IPS-20b (cell line): ENCODE measurements at regions not wholly inside any gene's neighbourhood (a gene's known extent, or its start where the extent isn't known, plus 50 kb on each side); places are given as distances from the start of the nearest gene placed in this dataset.
A peak's percentile ranks its signal among the peaks of the same experiment; 100 is the strongest.

ENCODE experiments used
- H3K27ac ChIP-seq: one replicate; pipeline ENCODE4 v1.5.1; 2013; ENCODE audit warnings: low read length
- H3K27me3 ChIP-seq: 2 replicates; pipeline ENCODE4 v1.6.1; 2013; ENCODE audit warnings: mild to moderate bottlenecking, low read length, inconsistent platforms; ENCODE audit not compliant: insufficient read depth
- H3K36me3 ChIP-seq: 2 replicates; pipeline ENCODE4 v1.6.1; 2013; ENCODE audit warnings: low read depth, mild to moderate bottlenecking, inconsistent platforms, low read length, moderate library complexity; ENCODE audit not compliant: insufficient read depth
- H3K4me1 ChIP-seq: 2 replicates; pipeline ENCODE4 v1.6.1; 2013; ENCODE audit warnings: mild to moderate bottlenecking, control low read depth, inconsistent platforms, low read length, moderate library complexity; ENCODE audit not compliant: insufficient read depth
- H3K4me3 ChIP-seq: 2 replicates; pipeline ENCODE4 v1.5.1; 2013; ENCODE audit warnings: mild to moderate bottlenecking, low read length, inconsistent platforms
- H3K9ac ChIP-seq: 2 replicates; pipeline ENCODE4 v1.6.1; 2013; ENCODE audit warnings: low read depth, mild to moderate bottlenecking, inconsistent platforms, low read length, moderate library complexity
- H3K9me3 ChIP-seq: 2 replicates; pipeline ENCODE4 v1.6.1; 2013; ENCODE audit warnings: mild to moderate bottlenecking, low read depth, low read length, inconsistent platforms; ENCODE audit not compliant: insufficient read depth

GRCh38 chr6:14614631-14615030 is 497.1 kb downstream of the CD83 start:
- H3K36me3 ChIP-seq, result no peaks in the 10 kb centered on the region
- peaks cover 9% of the 10 kb centered on the region for H3K9me3 ChIP-seq
- no peak overlapping the region for H3K27ac ChIP-seq
- no peak overlapping the region for H3K4me3 ChIP-seq
- peaks cover 3% of the 10 kb centered on the region; the same call in 1 of the 2 replicates for H3K4me1 ChIP-seq
- no peaks in the 10 kb centered on the region for H3K27me3 ChIP-seq
- no peak overlapping the region for H3K9ac ChIP-seq

GRCh38 chr6:14616656-14617055 is 499.1 kb downstream of the CD83 start:
- Histone ChIP-seq H3K36me3 (no peaks in the 10 kb centered on the region), H3K9ac (no peak overlapping the region), H3K27me3 (no peaks in the 10 kb centered on the region), H3K9me3 (peaks cover 9% of the 10 kb centered on the region), H3K4me3 (no peak overlapping the region), H3K27ac (no peak overlapping the region), H3K4me1 (peaks cover 6% of the 10 kb centered on the region)

DNA sequence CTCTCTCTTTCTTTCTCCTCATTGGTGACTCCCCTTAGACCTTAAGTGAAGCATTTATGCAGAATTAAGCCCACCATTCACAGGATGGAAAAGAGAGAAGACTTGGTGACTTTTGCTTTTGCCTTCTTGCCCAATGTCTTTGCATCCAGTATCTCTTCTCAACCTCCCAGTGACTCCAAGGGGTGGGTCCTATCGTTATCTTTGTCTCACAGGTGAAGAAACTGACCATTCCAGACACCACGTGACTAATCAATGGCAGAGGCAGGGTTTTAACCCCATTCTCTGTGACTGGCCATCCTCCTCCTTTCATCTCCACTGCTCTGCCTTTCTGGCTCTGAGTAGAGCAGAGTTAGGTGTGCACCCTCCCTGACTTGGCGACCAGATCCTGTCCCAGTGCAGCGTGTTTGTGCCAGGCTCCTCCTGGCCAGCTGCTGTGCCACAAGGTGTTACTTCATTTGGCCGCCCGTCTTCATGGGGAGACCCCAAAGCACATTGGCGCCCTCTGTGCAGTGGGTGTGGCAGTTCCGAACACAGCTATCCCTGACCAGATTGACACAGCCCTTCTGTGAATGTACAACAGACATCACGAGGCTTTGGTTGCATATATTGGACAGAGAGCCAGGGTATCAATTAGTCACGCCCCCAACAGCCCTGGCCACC is 501.3 kb downstream of the CD83 start:
- Histone ChIP-seq H3K27ac (no peak overlapping the region), H3K36me3 (no peaks in the 10 kb centered on the region), H3K4me3 (no peak overlapping the region), H3K27me3 (no peaks in the 10 kb centered on the region), H3K4me1 (peaks cover 12% of the 10 kb centered on the region; the same call in 1 of the 2 replicates), H3K9me3 (peaks cover 9% of the 10 kb centered on the region), H3K9ac (no peak overlapping the region)

- peaks cover 9% of the 10 kb centered on the region for H3K9me3 ChIP-seq
- H3K27me3 ChIP-seq, result no peaks in the 10 kb centered on the region
- no peak overlapping the region for H3K4me3 ChIP-seq
- peaks cover 12% of the 10 kb centered on the region; the same call in 1 of the 2 replicates for H3K4me1 ChIP-seq
- no peaks in the 10 kb centered on the region for H3K36me3 ChIP-seq
- H3K9ac ChIP-seq, result no peak overlapping the region
- no peak overlapping the region for H3K27ac ChIP-seq
Observed at GRCh38 chr6:14619419-14619781, 501.8 kb downstream of the CD83 start.

DNA sequence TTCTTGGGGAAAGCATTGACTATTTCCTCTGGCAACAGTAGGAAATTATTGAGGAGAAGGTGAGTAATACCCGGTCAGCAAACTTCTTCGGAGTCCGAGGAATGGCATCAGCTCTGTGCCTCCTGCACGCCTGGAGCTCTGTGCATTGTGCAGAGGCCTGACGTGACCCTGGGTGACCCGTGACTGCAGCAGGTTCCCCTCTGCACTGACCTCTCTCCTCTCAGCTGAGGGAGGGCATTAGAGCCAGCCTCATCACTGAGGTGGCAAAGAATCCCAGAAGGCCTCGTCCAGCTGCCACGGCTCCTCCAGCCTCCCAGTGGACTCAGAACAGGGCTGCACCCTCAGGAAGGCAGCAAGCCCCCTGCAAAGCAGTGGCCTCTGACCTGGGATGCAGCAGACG is 502.9 kb downstream of the CD83 start:
- no peak overlapping the region for H3K27ac ChIP-seq
- no peaks in the 10 kb centered on the region for H3K27me3 ChIP-seq
- no peaks in the 10 kb centered on the region for H3K36me3 ChIP-seq
- no peak overlapping the region for H3K4me3 ChIP-seq
- peaks cover 9% of the 10 kb centered on the region for H3K9me3 ChIP-seq
- peaks cover 14% of the 10 kb centered on the region; the same call in 1 of the 2 replicates for H3K4me1 ChIP-seq
- H3K9ac ChIP-seq, result no peak overlapping the region

- Histone ChIP-seq H3K4me1 (peaks cover 19% of the 10 kb centered on the region; the same call in 1 of the 2 replicates), H3K27ac (no peak overlapping the region), H3K9me3 (no peaks in the 10 kb centered on the region), H3K4me3 (no peak overlapping the region), H3K9ac (no peak overlapping the region), H3K27me3 (no peaks in the 10 kb centered on the region), H3K36me3 (no peaks in the 10 kb centered on the region)
Observed at GRCh38 chr6:14621518-14621917, 503.9 kb downstream of the CD83 start.

GRCh38 chr6:14622085-14622484 is 504.5 kb downstream of the CD83 start:
- no peak overlapping the region for H3K9ac ChIP-seq
- H3K4me1 ChIP-seq, result peaks cover 19% of the 10 kb centered on the region; the same call in 1 of the 2 replicates
- H3K36me3 ChIP-seq, result no peaks in the 10 kb centered on the region
- H3K27me3 ChIP-seq, result no peaks in the 10 kb centered on the region
- H3K4me3 ChIP-seq, result no peak overlapping the region
- H3K9me3 ChIP-seq, result no peaks in the 10 kb centered on the region
- H3K27ac ChIP-seq, result no peak overlapping the region

DNA sequence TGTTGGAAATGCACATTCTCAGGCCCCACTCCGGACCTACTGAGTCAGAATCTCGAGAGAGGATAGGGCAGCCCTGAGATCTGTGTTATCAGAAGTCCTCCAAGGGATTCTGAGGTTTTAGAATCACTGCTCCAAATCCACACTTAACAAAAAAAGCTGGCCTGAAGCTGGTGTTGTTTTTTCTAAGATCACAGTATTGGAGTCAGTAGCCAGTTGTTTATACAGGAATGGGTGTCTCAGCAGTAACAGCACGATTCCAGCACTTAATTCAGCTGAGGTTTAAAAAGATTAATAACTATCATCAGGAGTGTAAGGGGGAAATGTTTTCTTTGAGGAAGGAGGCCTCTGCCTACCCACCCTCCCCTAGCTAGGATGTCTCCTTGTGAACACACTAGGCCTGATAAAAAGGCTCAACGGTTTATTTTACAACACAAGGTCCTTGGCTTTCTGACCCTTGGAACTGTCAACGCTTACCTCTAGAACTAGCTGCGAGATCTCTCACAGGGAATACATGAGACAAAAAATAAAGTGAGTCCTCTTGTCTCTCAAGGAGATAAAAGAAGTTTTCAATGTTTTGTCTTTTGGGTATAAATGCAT is 505.4 kb downstream of the CD83 start:
- Histone ChIP-seq H3K9ac (no peak overlapping the region), H3K36me3 (no peaks in the 10 kb centered on the region), H3K9me3 (no peaks in the 10 kb centered on the region), H3K4me3 (no peak overlapping the region), H3K27me3 (no peaks in the 10 kb centered on the region), H3K4me1 (peaks cover 19% of the 10 kb centered on the region; the same call in 1 of the 2 replicates), H3K27ac (no peak overlapping the region)

- Histone ChIP-seq H3K27ac (peak overlapping the region; percentile 41), H3K9me3 (no peaks in the 10 kb centered on the region), H3K36me3 (no peaks in the 10 kb centered on the region), H3K4me3 (peak overlapping the region; percentile 6; the same call in 1 of the 2 replicates), H3K4me1 (peaks cover 19% of the 10 kb centered on the region; the same call in 1 of the 2 replicates), H3K27me3 (no peaks in the 10 kb centered on the region), H3K9ac (peak overlapping the region; percentile 47; the same call in 1 of the 2 replicates)
Observed at GRCh38 chr6:14625173-14625895, 507.8 kb downstream of the CD83 start.

DNA sequence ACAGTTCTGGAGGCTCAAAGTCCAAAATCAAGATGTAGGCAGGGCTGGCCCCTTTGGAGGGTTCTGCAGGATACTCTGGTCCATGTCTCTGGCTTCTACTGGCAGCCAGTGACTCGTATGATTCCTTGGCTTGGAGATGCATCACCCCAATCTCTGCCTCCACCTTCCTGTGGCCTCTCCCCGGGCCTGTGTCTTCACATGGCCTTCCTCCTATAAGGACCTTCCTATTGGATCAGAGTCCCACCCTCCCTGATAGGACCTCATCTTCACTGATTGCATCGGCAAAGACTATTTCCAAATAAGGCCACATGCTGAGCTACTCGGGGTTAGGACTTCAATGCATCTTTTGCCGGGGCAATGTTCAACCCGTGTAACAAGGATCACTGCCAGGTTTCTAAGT is 509.0 kb downstream of the CD83 start:
- Histone ChIP-seq H3K27ac (peak overlapping the region; percentile 61), H3K9ac (no peak overlapping the region; the same call in 1 of the 2 replicates), H3K9me3 (no peaks in the 10 kb centered on the region), H3K36me3 (no peaks in the 10 kb centered on the region), H3K4me1 (peaks cover 16% of the 10 kb centered on the region; the same call in 1 of the 2 replicates), H3K4me3 (no peak overlapping the region), H3K27me3 (no peaks in the 10 kb centered on the region)

DNA sequence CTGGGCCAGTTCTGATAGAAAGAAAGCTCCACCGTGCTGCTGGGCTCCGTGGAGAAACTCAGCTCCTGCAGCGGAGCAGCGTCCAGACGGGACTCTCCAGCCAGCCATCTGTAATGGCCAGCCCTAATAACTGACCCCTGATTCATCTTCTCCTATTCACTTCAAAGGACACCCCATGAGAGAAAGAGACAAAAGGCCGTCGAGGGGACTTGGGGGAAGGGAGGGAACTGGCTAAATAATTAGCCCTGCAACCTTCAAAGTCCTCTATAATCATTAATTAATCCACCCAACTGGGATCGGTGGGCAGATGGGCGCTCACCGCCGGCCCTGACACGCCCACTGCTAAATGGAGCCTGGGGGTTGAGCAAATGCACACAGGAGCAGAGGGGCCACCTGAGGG is 512.4 kb downstream of the CD83 start:
- no peak overlapping the region for H3K4me3 ChIP-seq
- H3K27me3 ChIP-seq, result no peaks in the 10 kb centered on the region
- no peak overlapping the region for H3K27ac ChIP-seq

More for the DNA sequence above, 512.4 kb downstream of the CD83 start:
- Histone ChIP-seq H3K9me3 (no peaks in the 10 kb centered on the region), H3K36me3 (no peaks in the 10 kb centered on the region), H3K9ac (no peak overlapping the region), H3K4me1 (peaks cover 8% of the 10 kb centered on the region; the same call in 1 of the 2 replicates)
